ENCODE measurements at regions not wholly inside any gene's neighbourhood (a gene's known extent, or its start where the extent isn't known, plus 50 kb on each side); places are given as distances from the start of the nearest gene placed in this dataset.

GRCh38 chr6:21747441-21747840 is 153.9 kb downstream of the SOX4 start:
- in situ Hi-C loops (cut with MboI; ENCODE audit: low sequenced_read_pairs) = no loop called here
- POLR2A ChIA-PET (ENCODE audit: unreplicated experiment) = no interaction called here

More at GRCh38 chr6:21747441-21747840, 153.9 kb downstream of the SOX4 start:
- Histone ChIP-seq H4K5ac (ENCODE audit: low read depth, low read length) (no peak overlapping the region), H3K9ac (ENCODE audit: low read depth, low read length) (no peak overlapping the region), H3K23ac (ENCODE audit: low read depth, low read length) (no peak overlapping the region), H2BK15ac (ENCODE audit: low read depth, low read length) (peak overlapping the region; percentile 36; the same call in 1 of the 3 replicates), H3K14ac (replicated peaks; ENCODE audit: low read depth, low read length) (no peak overlapping the region), H3K4me2 (ENCODE audit: low read depth, low read length) (no peak overlapping the region), H2AK9ac (replicated peaks; ENCODE audit: low read depth, low read length, poor library complexity) (no peak overlapping the region), H2AK5ac (ENCODE audit: low read depth, low read length) (no peak overlapping the region), H3K27me3 (ENCODE audit: control insufficient read depth, insufficient read depth, low read length) (no peaks in the 10 kb centered on the region), H3K9me1 (ENCODE audit: insufficient read depth, low read length) (peaks cover 4% of the 10 kb centered on the region), H3K56ac (ENCODE audit: extremely low read depth, insufficient read depth, low read length) (no peak overlapping the region), H2BK120ac (ENCODE audit: low read depth, low read length) (peak overlapping the region; percentile 34), H3K9me3 (ENCODE audit: control insufficient read depth, insufficient read depth, low read length) (no peaks in the 10 kb centered on the region), H3K27ac (ENCODE audit: insufficient read depth, low read length) (no peak overlapping the region), H3K79me1 (ENCODE audit: low read depth in 1 of 2, low read length in 2 of 2) (peaks cover 0 to 26% of the 10 kb centered on the region in 2 experiments; a peak in 3 of 4 replicates), H3K4me3 (ENCODE audit: insufficient read depth, low read depth, low read length) (no peak overlapping the region), H2AFZ (replicated peaks; ENCODE audit: low read length, poor library complexity) (no peak overlapping the region), H3K18ac (ENCODE audit: low read depth, low read length) (no peak overlapping the region), H3K4ac (ENCODE audit: low read depth, low read length) (peak overlapping the region; percentile 18; the same call in 1 of the 2 replicates), H3K36me3 (ENCODE audit: control insufficient read depth, insufficient read depth, low read length) (no peaks in the 10 kb centered on the region), H4K91ac (ENCODE audit: insufficient read depth, low read depth, low read length) (no peak overlapping the region), H3K4me1 (ENCODE audit: control insufficient read depth, insufficient read depth, low read length) (peaks cover 10% of the 10 kb centered on the region), H2BK5ac (ENCODE audit: low read depth, low read length, poor library complexity, severe bottlenecking) (no peak overlapping the region), H4K8ac (ENCODE audit: low read depth in 2 of 2, low read length in 2 of 2) (no peak overlapping the region), H2BK20ac (ENCODE audit: low read depth, low read length) (no peak overlapping the region; the same call in 1 of the 2 replicates), H4K20me1 (ENCODE audit: insufficient read depth, low read length) (no peaks in the 10 kb centered on the region)
- intact Hi-C loops (cut with micrococcal nuclease) = no loop called here
- no TSS peak for BruUV-seq (replicated peaks)
- ATAC-seq (ENCODE audit: low read depth) (no peak), DNase-seq (no peak)
- 100% methylated on average over 1 of the region's 4 CpGs; no CpG with 5 or more reads in 1 of the 2 experiments for WGBS, 2 experiments (ENCODE audit: extremely low coverage in 2 of 2, insufficient read length in 1 of 2)
- no peak for TF ChIP-seq CHD1 (IDR thresholded peaks at IDR 0.05; ENCODE audit: low read depth, low read length)
- TF ChIP-seq USF2 (IDR thresholded peaks at IDR 0.05; ENCODE audit: low read depth, low read length) = no peak
- TF ChIP-seq MXI1 (IDR thresholded peaks at IDR 0.05; ENCODE audit: borderline replicate concordance, low read depth, low read length) = no peak
- no peak for TF ChIP-seq MAZ (IDR thresholded peaks at IDR 0.05; ENCODE audit: borderline replicate concordance, low read depth, low read length)
- TF ChIP-seq FOS (IDR thresholded peaks at IDR 0.05; ENCODE audit: low read depth, low read length) = no peak
- no peak for TF ChIP-seq CEBPB (IDR thresholded peaks at IDR 0.05; ENCODE audit: low read depth, low read length)
- no peak for TF ChIP-seq SMC3 (IDR thresholded peaks at IDR 0.05; ENCODE audit: low read depth, low read length)
- TF ChIP-seq RAD21 (IDR thresholded peaks at IDR 0.05; ENCODE audit: low read length) = no peak
- no peak for TF ChIP-seq NFE2L2 (IDR thresholded peaks at IDR 0.05; ENCODE audit: low read depth, low read length)
- TF ChIP-seq MAFK (IDR thresholded peaks at IDR 0.05; ENCODE audit: low read depth, low read length) = no peak
- TF ChIP-seq RCOR1 (IDR thresholded peaks at IDR 0.05; ENCODE audit: insufficient replicate concordance, low read length) = no peak
- no peak for TF ChIP-seq ELK1 (IDR thresholded peaks at IDR 0.05; ENCODE audit: borderline replicate concordance, low read depth, low read length)
- CTCF ChIA-PET = interaction anchor here (0.5 kb wide), 1 partner anchor 268 kb away, joined by 3 read pairs; no protein-coding TSS in a partner anchor
- dilution Hi-C loops (cut with HindIII; ENCODE audit: low sequenced_read_pairs, unreplicated experiment) = no loop called here
